Stimulated activated CD4-positive, alpha-beta T cell treated with anti-CD3 and anti-CD28 coated beads, Interleukin-2, amount 100 ng/mL, for 24 hours (primary cell): ENCODE measurements at regions not wholly inside any gene's neighbourhood (a gene's known extent, or its start where the extent isn't known, plus 50 kb on each side); places are given as distances from the start of the nearest gene placed in this dataset.
"Not testable (repeated sequence)": the region's sequence is repeated elsewhere in the genome, so short reads cannot be mapped to it uniquely, and the experiment has no call there.

Source experiments
- DNase-seq, 2 donors: peaks; one replicate each; pipeline ENCODE4 v3.0.0-alpha.2; 2020

GRCh38 chr1:199877526-199878384, 149.8 kb upstream of the NR5A2 start:
- no peak for DNase-seq

- DNase-seq: no peak
These were observed 148.7 kb upstream of the NR5A2 start for GRCh38 chr1:199878823-199879222.

- no peak for DNase-seq
These were observed 128.9 kb upstream of the NR5A2 start for GRCh38 chr1:199898654-199899053.

- DNase-seq: no peak
These were observed 126.2 kb upstream of the NR5A2 start for GRCh38 chr1:199901341-199901740.

GRCh38 chr1:199907361-199907760, 120.1 kb upstream of the NR5A2 start:
- DNase-seq: no peak

- DNase-seq: no peak
These were observed 118.4 kb upstream of the NR5A2 start for GRCh38 chr1:199909137-199909536.

GRCh38 chr1:199913318-199913717, 114.2 kb upstream of the NR5A2 start:
- no peak for DNase-seq

GRCh38 chr1:199914546-199914945, 113.0 kb upstream of the NR5A2 start:
- no peak for DNase-seq

- DNase-seq: no peak
These were observed 109.2 kb upstream of the NR5A2 start for GRCh38 chr1:199918196-199918769.

- DNase-seq: no peak
These were observed 106.9 kb upstream of the NR5A2 start for GRCh38 chr1:199920635-199921034.

GRCh38 chr1:199929556-199929955, 98.0 kb upstream of the NR5A2 start:
- DNase-seq: no peak

- DNase-seq: not testable (repeated sequence)
These were observed 97.4 kb upstream of the NR5A2 start for GRCh38 chr1:199930067-199930466.

GRCh38 chr1:199931666-199932377, 95.7 kb upstream of the NR5A2 start:
- no peak for DNase-seq

- no peak for DNase-seq
These were observed 95.0 kb upstream of the NR5A2 start for GRCh38 chr1:199932462-199932861.

GRCh38 chr1:199936441-199936840, 91.1 kb upstream of the NR5A2 start:
- DNase-seq: no peak

- no peak for DNase-seq
These were observed 90.3 kb upstream of the NR5A2 start for GRCh38 chr1:199937161-199937560.

- DNase-seq: no peak
These were observed 89.8 kb upstream of the NR5A2 start for GRCh38 chr1:199937661-199938060.

- no peak for DNase-seq
These were observed 82.5 kb upstream of the NR5A2 start for GRCh38 chr1:199944986-199945385.

GRCh38 chr1:199945591-199945990, 81.9 kb upstream of the NR5A2 start:
- no peak for DNase-seq

GRCh38 chr1:199946305-199947155, 81.0 kb upstream of the NR5A2 start:
- DNase-seq: no peak

- no peak for DNase-seq
These were observed 78.8 kb upstream of the NR5A2 start for GRCh38 chr1:199948587-199949280.

GRCh38 chr1:199951005-199951404, 76.5 kb upstream of the NR5A2 start:
- DNase-seq: not testable (repeated sequence)
